Stimulated activated effector memory CD8-positive, alpha-beta T cell treated with anti-CD3 and anti-CD28 coated beads, Interleukin-12 subunit alpha, Interleukin-12 subunit beta, amount 100 ng/mL, for 72 hours (primary cell): ENCODE measurements at regions not wholly inside any gene's neighbourhood (a gene's known extent, or its start where the extent isn't known, plus 50 kb on each side); places are given as distances from the start of the nearest gene placed in this dataset.
"Not testable (repeated sequence)": the region's sequence is repeated elsewhere in the genome, so short reads cannot be mapped to it uniquely, and the experiment has no call there.

Experiments
- ATAC-seq: fragments of 150-1000 bp; cut with Tn5 transposase; 2 replicates; pipeline ENCODE4 v1.10.0; 2021
- DNase-seq, 2 donors: peaks; one replicate each; pipeline ENCODE4 v3.0.0; 2021 to 2022; ENCODE audit warnings: low spot score in 2 of 2
- H3K27ac Mint-ChIP-seq: one replicate; pipeline ENCODE4 v1.8.0; 2022; ENCODE audit warnings: mild to moderate bottlenecking, mixed read lengths
- H3K36me3 Mint-ChIP-seq: one replicate; pipeline ENCODE4 v1.8.0; 2022; ENCODE audit warnings: mild to moderate bottlenecking, mixed read lengths
- H3K4me1 Mint-ChIP-seq: one replicate; pipeline ENCODE4 v1.8.0; 2022; ENCODE audit warnings: mixed read lengths
- H3K4me3 Mint-ChIP-seq: one replicate; pipeline ENCODE4 v1.8.0; 2022; ENCODE audit warnings: mild to moderate bottlenecking, mixed read lengths
- H3K9me3 Mint-ChIP-seq: one replicate; pipeline ENCODE4 v1.8.0; 2022; ENCODE audit warnings: mixed read lengths

GRCh38 chr5:66356011-66356565 is 212.0 kb downstream of the SREK1 start:
- DNase-seq = no peak

GRCh38 chr5:66358741-66359140 is 214.6 kb downstream of the SREK1 start:
- no peaks in the 10 kb centered on the region for H3K9me3 Mint-ChIP-seq
- no peak for DNase-seq
- no peak for ATAC-seq
- no peak overlapping the region for H3K27ac Mint-ChIP-seq
- H3K36me3 Mint-ChIP-seq = no peaks in the 10 kb centered on the region
- no peak overlapping the region for H3K4me3 Mint-ChIP-seq
- no peaks in the 10 kb centered on the region for H3K4me1 Mint-ChIP-seq

More at GRCh38 chr5:66356011-66356565, 212.0 kb downstream of the SREK1 start:
- Mint-ChIP-seq H3K27ac (no peak overlapping the region), H3K4me1 (no peaks in the 10 kb centered on the region), H3K9me3 (no peaks in the 10 kb centered on the region), H3K4me3 (no peak overlapping the region), H3K36me3 (no peaks in the 10 kb centered on the region)
- ATAC-seq = no peak

GRCh38 chr5:66361070-66361469 is 217.0 kb downstream of the SREK1 start:
- Mint-ChIP-seq H3K4me3 (no peak overlapping the region), H3K9me3 (no peaks in the 10 kb centered on the region), H3K27ac (no peak overlapping the region), H3K4me1 (no peaks in the 10 kb centered on the region), H3K36me3 (no peaks in the 10 kb centered on the region)
- ATAC-seq (no peak), DNase-seq (no peak)

- no peak for ATAC-seq
- DNase-seq = no peak
- H3K9me3 Mint-ChIP-seq = no peaks in the 10 kb centered on the region
- H3K27ac Mint-ChIP-seq = no peak overlapping the region
- no peak overlapping the region for H3K4me3 Mint-ChIP-seq
- no peaks in the 10 kb centered on the region for H3K36me3 Mint-ChIP-seq
- H3K4me1 Mint-ChIP-seq = no peaks in the 10 kb centered on the region
Measured at GRCh38 chr5:66362046-66362445, 217.9 kb downstream of the SREK1 start.

- Mint-ChIP-seq H3K4me3 (no peak overlapping the region), H3K27ac (no peak overlapping the region), H3K36me3 (no peaks in the 10 kb centered on the region), H3K4me1 (no peaks in the 10 kb centered on the region), H3K9me3 (no peaks in the 10 kb centered on the region)
- ATAC-seq = no peak
- DNase-seq = no peak
Measured at GRCh38 chr5:66362687-66363086, 218.6 kb downstream of the SREK1 start.

GRCh38 chr5:66363097-66363496 is 219.0 kb downstream of the SREK1 start:
- ATAC-seq (no peak), DNase-seq (no peak)
- Mint-ChIP-seq H3K4me1 (no peaks in the 10 kb centered on the region), H3K27ac (no peak overlapping the region), H3K9me3 (no peaks in the 10 kb centered on the region), H3K4me3 (no peak overlapping the region), H3K36me3 (no peaks in the 10 kb centered on the region)

- Mint-ChIP-seq H3K4me3 (no peak overlapping the region), H3K27ac (no peak overlapping the region), H3K4me1 (no peaks in the 10 kb centered on the region), H3K9me3 (no peaks in the 10 kb centered on the region), H3K36me3 (no peaks in the 10 kb centered on the region)
- DNase-seq (no peak), ATAC-seq (no peak)
Measured at GRCh38 chr5:66364186-66364585, 220.1 kb downstream of the SREK1 start.

- no peak for DNase-seq
- H3K9me3 Mint-ChIP-seq = no peaks in the 10 kb centered on the region
- H3K4me1 Mint-ChIP-seq = no peaks in the 10 kb centered on the region
- ATAC-seq = no peak
- H3K4me3 Mint-ChIP-seq = no peak overlapping the region
- no peak overlapping the region for H3K27ac Mint-ChIP-seq
- no peaks in the 10 kb centered on the region for H3K36me3 Mint-ChIP-seq
Measured at GRCh38 chr5:66365981-66366380, 221.9 kb downstream of the SREK1 start.

- Mint-ChIP-seq H3K4me3 (no peak overlapping the region), H3K9me3 (no peaks in the 10 kb centered on the region), H3K4me1 (no peaks in the 10 kb centered on the region), H3K36me3 (no peaks in the 10 kb centered on the region), H3K27ac (no peak overlapping the region)
- ATAC-seq (peak; percentile 5), DNase-seq (no peak)
Measured at GRCh38 chr5:66367814-66368541, 223.9 kb downstream of the SREK1 start.

- Mint-ChIP-seq H3K9me3 (no peaks in the 10 kb centered on the region), H3K4me3 (no peak overlapping the region), H3K36me3 (no peaks in the 10 kb centered on the region)
Measured at GRCh38 chr5:66368811-66369210, 224.7 kb downstream of the SREK1 start.

GRCh38 chr5:66377747-66378146 is 218.4 kb upstream of the MAST4 start:
- DNase-seq = no peak

More at GRCh38 chr5:66368811-66369210, 224.7 kb downstream of the SREK1 start:
- no peaks in the 10 kb centered on the region for H3K4me1 Mint-ChIP-seq
- no peak overlapping the region for H3K27ac Mint-ChIP-seq
- ATAC-seq = no peak
- no peak for DNase-seq

GRCh38 chr5:66378407-66378806 is 217.8 kb upstream of the MAST4 start:
- ATAC-seq (no peak), DNase-seq (no peak)
- no peaks in the 10 kb centered on the region for H3K36me3 Mint-ChIP-seq
- H3K4me3 Mint-ChIP-seq = no peak overlapping the region
- no peak overlapping the region for H3K27ac Mint-ChIP-seq
- H3K4me1 Mint-ChIP-seq = no peaks in the 10 kb centered on the region
- H3K9me3 Mint-ChIP-seq = no peaks in the 10 kb centered on the region

More at GRCh38 chr5:66377747-66378146, 218.4 kb upstream of the MAST4 start:
- H3K36me3 Mint-ChIP-seq = no peaks in the 10 kb centered on the region
- H3K9me3 Mint-ChIP-seq = no peaks in the 10 kb centered on the region
- ATAC-seq = no peak
- H3K4me3 Mint-ChIP-seq = no peak overlapping the region
- H3K27ac Mint-ChIP-seq = no peak overlapping the region
- no peaks in the 10 kb centered on the region for H3K4me1 Mint-ChIP-seq

GRCh38 chr5:66382152-66382551 is 214.0 kb upstream of the MAST4 start:
- ATAC-seq (no peak), DNase-seq (no peak)
- no peak overlapping the region for H3K4me3 Mint-ChIP-seq
- no peaks in the 10 kb centered on the region for H3K36me3 Mint-ChIP-seq
- no peak overlapping the region for H3K27ac Mint-ChIP-seq
- H3K9me3 Mint-ChIP-seq = no peaks in the 10 kb centered on the region
- no peaks in the 10 kb centered on the region for H3K4me1 Mint-ChIP-seq

- ATAC-seq, H3K27ac Mint-ChIP-seq, H3K4me1 Mint-ChIP-seq, DNase-seq, H3K36me3 Mint-ChIP-seq, H3K9me3 Mint-ChIP-seq, H3K4me3 Mint-ChIP-seq: not testable (repeated sequence)
Measured at GRCh38 chr5:66405145-66405544, 191.0 kb upstream of the MAST4 start.

GRCh38 chr5:66406761-66407336 is 189.3 kb upstream of the MAST4 start:
- no peak overlapping the region for H3K4me3 Mint-ChIP-seq
- H3K27ac Mint-ChIP-seq = no peak overlapping the region
- ATAC-seq = no peak
- no peak for DNase-seq
- no peaks in the 10 kb centered on the region for H3K36me3 Mint-ChIP-seq
- H3K4me1 Mint-ChIP-seq = no peaks in the 10 kb centered on the region
- H3K9me3 Mint-ChIP-seq = no peaks in the 10 kb centered on the region

- H3K27ac Mint-ChIP-seq = no peak overlapping the region
- no peak for DNase-seq
- no peaks in the 10 kb centered on the region for H3K4me1 Mint-ChIP-seq
- no peaks in the 10 kb centered on the region for H3K36me3 Mint-ChIP-seq
- H3K9me3 Mint-ChIP-seq = no peaks in the 10 kb centered on the region
- H3K4me3 Mint-ChIP-seq = no peak overlapping the region
- no peak for ATAC-seq
Measured at GRCh38 chr5:66407765-66408164, 188.4 kb upstream of the MAST4 start.
